ENCODE measurements at regions not wholly inside any gene's neighbourhood (a gene's known extent, or its start where the extent isn't known, plus 50 kb on each side); places are given as distances from the start of the nearest gene placed in this dataset.
"Not testable (repeated sequence)": the region's sequence is repeated elsewhere in the genome, so short reads cannot be mapped to it uniquely, and the experiment has no call there.

- no peak for DNase-seq (ENCODE audit: low read depth in 3 of 3, low spot score in 2 of 3)
Measured at GRCh38 chr7:13062631-13063030, 375.2 kb downstream of the ARL4A start.

DNA sequence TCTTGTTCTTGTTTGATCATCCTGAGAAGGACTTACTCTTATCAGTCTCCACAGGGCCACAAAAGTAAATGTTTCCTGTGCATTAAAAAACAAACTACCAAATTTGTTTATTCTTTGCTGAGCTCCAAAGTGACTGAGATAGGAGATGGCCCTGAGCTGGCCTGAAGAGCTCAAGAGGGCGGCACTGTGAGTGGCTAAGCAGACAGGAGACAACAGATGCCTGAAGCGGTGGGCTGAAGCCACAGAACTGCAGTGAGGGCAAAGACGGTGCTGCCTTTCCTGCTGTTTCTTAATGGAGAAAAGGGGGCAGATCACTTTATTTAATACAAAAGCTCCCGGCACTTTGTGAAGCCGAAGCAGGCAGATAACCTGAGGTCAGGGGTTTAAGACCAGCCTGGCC, 379.6 kb downstream of the ARL4A start:
- no peak for DNase-seq (ENCODE audit: low read depth in 3 of 3, low spot score in 2 of 3)

- DNase-seq (ENCODE audit: low read depth in 3 of 3, low spot score in 2 of 3), result no peak
Measured at GRCh38 chr7:13068032-13068431, 380.6 kb downstream of the ARL4A start.

DNA sequence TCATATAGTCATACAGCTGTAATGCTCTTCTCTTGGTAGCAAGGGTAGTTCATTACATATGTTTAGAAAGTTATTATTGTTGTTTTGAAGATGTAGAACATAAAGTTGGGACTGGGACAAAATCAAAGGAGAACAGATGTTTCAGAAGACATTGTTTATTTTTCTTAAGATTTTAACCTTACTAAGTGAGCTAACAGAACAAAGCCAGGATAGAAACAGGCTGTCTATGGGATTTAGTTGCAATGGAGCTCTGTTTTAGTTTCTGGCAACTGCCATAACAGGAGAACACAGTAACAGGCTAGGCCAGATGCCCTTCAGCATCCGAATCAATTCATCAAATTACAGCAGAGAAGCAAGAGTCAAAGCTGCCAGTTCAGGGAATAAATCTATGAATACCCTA, 382.4 kb downstream of the ARL4A start:
- DNase-seq (ENCODE audit: low read depth in 3 of 3, low spot score in 2 of 3), result no peak

DNA sequence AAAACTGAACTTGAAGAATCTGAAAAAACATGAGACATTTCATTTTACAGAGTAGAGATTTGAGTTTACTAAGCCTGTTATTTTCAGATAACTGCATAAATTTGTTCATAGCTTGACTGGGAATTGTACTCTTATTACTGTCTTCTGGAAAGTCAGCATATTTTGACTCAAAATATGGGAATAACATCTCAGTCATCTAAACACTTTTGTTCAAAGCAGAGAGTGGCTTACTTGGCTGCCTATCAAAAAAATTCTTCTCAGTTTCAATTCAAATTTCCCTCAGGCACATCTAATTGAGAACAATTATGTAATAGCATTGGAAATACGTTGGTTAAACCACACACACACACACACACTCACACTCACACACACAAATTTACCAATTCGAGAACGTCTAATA, 384.6 kb downstream of the ARL4A start:
- DNase-seq (ENCODE audit: low read depth in 3 of 3, low spot score in 2 of 3), result no peak

- DNase-seq (ENCODE audit: low read depth in 3 of 3, low spot score in 2 of 3), result no peak
Measured at GRCh38 chr7:13077466-13077865, 390.0 kb downstream of the ARL4A start.

DNA sequence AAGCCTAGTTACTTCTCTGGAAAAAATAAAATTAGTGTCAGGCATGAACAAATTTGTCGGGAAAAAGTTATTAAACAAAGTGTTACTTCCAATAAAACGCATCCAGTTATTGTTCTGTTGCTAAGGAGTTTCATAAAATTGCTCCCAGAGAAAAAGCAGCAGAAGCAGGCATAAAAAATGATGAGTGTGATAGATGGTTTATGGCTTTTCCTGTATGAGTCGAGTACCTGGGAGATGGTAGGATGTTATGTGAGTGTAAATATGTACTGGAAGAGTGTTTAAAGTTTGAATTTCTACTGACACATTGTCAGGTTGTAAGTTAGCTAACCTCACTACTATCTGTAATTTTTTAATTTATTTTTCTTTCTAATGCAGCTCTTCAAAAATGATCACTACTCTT, 390.7 kb downstream of the ARL4A start:
- DNase-seq (ENCODE audit: low read depth in 3 of 3, low spot score in 2 of 3), result no peak

DNA sequence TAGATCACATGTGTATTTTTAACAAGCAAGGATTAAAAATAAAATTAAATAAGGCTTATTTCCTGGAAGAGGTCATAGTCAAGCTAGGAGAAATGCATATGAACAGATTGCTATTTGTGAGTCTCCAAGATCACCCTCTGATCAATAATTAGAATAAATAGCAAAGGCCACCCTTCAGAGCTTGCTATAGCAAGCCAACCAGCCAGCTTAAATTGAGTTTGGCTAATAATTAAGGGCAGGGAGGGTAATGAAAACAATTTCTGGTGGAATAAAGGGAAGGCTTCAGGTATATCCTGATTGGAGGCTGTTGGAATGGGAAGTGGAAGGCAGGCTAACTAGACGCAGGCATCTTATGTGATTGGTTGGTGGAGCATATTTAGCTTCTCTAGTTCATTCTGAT, 403.5 kb downstream of the ARL4A start:
- DNase-seq (ENCODE audit: low read depth in 3 of 3, low spot score in 2 of 3), result no peak

DNA sequence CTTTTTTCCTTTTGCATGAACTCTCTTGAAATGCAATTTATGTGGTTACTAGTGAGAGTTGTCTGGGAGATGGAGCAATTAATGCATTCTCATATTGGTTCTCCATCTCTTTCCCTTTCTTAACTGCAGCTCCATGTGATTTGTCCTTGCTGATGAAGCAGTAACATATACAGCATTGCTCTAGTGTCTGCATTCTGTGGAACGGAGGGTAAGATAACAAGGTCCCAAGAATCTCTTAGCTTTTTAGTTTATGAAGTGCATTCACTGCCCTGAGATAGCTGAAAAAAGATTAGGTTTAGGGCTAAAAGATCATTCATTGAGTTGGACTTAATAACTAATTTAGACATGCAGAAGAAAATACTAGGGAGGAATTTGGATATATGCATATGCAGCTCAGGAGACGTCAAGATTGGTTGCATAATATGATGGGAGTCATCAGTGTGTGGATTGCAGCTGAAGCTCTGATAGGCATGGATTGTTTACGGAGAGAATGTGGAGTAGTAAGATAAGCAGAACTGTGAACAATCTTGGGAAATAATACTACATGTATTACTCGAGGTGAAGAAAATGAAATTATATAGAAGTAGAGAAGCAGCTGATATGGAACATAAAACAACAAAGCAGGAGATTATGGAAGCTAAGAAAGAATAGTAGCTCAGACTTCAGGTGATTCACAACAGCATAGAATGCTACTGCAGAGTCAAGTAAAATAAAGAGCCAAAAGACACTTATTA, 404.7 kb downstream of the ARL4A start:
- no peak for DNase-seq (ENCODE audit: low read depth in 3 of 3, low spot score in 2 of 3)

GRCh38 chr7:13092708-13093005, 405.2 kb downstream of the ARL4A start:
- no peak for DNase-seq (ENCODE audit: low read depth in 3 of 3, low spot score in 2 of 3)

GRCh38 chr7:13093160-13093559, 405.7 kb downstream of the ARL4A start:
- DNase-seq (ENCODE audit: low read depth in 3 of 3, low spot score in 2 of 3), result no peak

- DNase-seq (ENCODE audit: low read depth in 3 of 3, low spot score in 2 of 3), result no peak
Measured at GRCh38 chr7:13097499-13097898, 410.1 kb downstream of the ARL4A start.

DNA sequence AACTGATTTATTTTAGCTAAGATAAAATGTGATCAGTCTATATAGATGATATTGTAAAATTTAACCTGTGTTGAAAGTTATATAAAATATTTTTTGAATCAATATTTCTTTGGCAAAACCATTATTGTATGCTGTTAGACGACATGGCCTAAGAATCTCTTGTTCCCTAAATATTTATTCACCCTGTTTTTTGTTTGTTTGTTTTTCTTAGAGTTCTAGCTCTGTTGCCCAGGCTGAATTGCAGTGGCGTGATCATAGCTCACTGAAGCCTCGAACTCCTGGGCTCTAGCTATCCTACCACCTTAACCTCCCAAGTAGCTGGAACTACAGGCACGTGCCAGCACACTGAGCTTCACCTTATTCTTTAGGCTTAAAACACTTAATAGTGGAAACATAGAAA, 410.7 kb downstream of the ARL4A start:
- no peak for DNase-seq (ENCODE audit: low read depth in 3 of 3, low spot score in 2 of 3)

DNA sequence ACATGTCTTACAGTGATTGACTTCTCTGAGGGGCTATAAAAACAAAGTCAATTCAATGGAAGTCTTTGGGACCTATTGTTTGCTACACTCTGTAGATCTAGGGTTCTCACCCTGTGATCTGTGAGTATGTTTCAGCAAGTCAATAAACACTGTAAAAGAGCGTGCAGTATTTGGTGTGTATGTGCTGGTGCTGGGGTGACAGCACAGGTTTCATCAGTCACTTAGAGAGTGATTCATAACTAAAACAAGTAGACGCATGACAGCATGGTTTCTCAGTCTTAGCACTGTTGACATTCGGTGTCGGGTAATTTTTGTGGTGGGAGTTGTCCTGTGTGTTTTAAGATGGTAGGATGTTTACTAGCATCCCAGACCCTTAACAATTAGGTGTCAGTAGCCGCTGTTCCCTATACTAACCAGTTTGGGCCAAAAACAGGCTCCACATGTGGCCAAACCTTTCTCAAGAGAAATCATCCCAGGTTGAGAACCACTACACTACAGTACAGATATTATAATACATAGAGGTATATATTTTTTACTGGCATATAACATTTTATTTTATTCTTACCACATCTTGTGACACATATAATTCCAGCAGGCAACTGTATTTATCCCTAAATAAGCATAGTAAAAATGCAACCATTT, 411.8 kb downstream of the ARL4A start:
- no peak for DNase-seq (ENCODE audit: low read depth in 3 of 3, low spot score in 2 of 3)

DNA sequence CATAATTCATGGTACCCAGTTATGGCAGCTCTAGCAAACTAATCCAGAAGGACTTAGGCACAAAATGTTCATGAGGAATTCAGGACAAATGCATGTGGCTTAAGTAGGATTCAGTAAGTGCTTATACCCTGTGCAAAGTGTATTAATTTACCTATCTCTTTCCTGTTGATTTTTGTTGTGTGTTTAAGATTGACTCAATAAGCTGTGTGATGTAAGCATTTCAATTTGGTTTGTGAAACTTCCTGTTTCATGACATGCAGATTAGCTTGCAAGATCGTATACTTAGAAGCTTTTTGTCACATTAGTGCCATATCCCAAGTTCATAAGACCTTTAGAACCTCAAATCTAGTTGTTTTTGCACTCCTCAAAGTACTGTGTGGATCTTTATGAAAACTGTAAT, 416.7 kb downstream of the ARL4A start:
- DNase-seq (ENCODE audit: low read depth in 3 of 3, low spot score in 2 of 3), result no peak

GRCh38 chr7:13105209-13105608, 417.8 kb downstream of the ARL4A start:
- no peak for DNase-seq (ENCODE audit: low read depth in 3 of 3, low spot score in 2 of 3)

- DNase-seq (ENCODE audit: low read depth in 3 of 3, low spot score in 2 of 3), result no peak
Measured at GRCh38 chr7:13106513-13106912, 419.1 kb downstream of the ARL4A start.

- no peak for DNase-seq (ENCODE audit: low read depth in 3 of 3, low spot score in 2 of 3)
Measured at GRCh38 chr7:13107291-13107690, 419.9 kb downstream of the ARL4A start.

GRCh38 chr7:13108061-13108460, 420.6 kb downstream of the ARL4A start:
- DNase-seq (ENCODE audit: low read depth in 3 of 3, low spot score in 2 of 3), result no peak

GRCh38 chr7:13109201-13109600, 421.8 kb downstream of the ARL4A start:
- DNase-seq (ENCODE audit: low read depth in 3 of 3, low spot score in 2 of 3), result no peak

GRCh38 chr7:13110107-13110506, 422.7 kb downstream of the ARL4A start:
- DNase-seq (ENCODE audit: low read depth in 3 of 3, low spot score in 2 of 3), result no peak

GRCh38 chr7:13111230-13111629, 423.8 kb downstream of the ARL4A start:
- DNase-seq (ENCODE audit: low read depth in 3 of 3, low spot score in 2 of 3), result no peak

GRCh38 chr7:13114240-13114639, 426.8 kb downstream of the ARL4A start:
- DNase-seq (ENCODE audit: low read depth in 3 of 3, low spot score in 2 of 3), result not testable (repeated sequence)
